ENCODE measurements at regions not wholly inside any gene's neighbourhood (a gene's known extent, or its start where the extent isn't known, plus 50 kb on each side); places are given as distances from the start of the nearest gene placed in this dataset.

DNA sequence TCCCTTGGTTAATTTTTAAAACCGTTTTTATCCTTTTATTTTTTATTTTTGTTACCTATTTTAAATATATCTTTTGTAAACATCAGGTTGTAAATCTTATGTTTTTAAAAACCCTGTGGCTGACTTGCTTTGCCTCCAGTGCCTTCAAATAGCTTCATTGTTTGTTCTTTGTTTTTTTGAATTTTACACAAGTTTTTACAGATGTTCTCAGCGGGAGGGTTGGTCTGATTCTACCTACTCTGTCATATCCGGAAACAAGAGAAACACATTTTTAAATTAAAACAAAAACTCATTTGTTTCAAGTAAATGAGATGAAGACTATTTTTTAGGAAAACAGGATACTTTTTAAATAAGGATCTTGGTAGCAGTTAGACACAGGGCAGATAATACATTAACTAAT lies 129.0 kb upstream of the THRB start:
- TF ChIP-seq, protein P1, sequence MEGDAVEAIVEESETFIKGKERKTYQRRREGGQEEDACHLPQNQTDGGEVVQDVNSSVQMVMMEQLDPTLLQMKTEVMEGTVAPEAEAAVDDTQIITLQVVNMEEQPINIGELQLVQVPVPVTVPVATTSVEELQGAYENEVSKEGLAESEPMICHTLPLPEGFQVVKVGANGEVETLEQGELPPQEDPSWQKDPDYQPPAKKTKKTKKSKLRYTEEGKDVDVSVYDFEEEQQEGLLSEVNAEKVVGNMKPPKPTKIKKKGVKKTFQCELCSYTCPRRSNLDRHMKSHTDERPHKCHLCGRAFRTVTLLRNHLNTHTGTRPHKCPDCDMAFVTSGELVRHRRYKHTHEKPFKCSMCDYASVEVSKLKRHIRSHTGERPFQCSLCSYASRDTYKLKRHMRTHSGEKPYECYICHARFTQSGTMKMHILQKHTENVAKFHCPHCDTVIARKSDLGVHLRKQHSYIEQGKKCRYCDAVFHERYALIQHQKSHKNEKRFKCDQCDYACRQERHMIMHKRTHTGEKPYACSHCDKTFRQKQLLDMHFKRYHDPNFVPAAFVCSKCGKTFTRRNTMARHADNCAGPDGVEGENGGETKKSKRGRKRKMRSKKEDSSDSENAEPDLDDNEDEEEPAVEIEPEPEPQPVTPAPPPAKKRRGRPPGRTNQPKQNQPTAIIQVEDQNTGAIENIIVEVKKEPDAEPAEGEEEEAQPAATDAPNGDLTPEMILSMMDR (conservative IDR thresholded peaks at IDR 0.05; ENCODE audit: low read length), result no peak
- TF ChIP-seq EZH2phosphoT487 (IDR thresholded peaks at IDR 0.05; ENCODE audit: borderline replicate concordance, low read depth, low read length), result no peak

All from OCI-LY7 (cell line).